ENCODE measurements at regions not wholly inside any gene's neighbourhood (a gene's known extent, or its start where the extent isn't known, plus 50 kb on each side); places are given as distances from the start of the nearest gene placed in this dataset.

DNA sequence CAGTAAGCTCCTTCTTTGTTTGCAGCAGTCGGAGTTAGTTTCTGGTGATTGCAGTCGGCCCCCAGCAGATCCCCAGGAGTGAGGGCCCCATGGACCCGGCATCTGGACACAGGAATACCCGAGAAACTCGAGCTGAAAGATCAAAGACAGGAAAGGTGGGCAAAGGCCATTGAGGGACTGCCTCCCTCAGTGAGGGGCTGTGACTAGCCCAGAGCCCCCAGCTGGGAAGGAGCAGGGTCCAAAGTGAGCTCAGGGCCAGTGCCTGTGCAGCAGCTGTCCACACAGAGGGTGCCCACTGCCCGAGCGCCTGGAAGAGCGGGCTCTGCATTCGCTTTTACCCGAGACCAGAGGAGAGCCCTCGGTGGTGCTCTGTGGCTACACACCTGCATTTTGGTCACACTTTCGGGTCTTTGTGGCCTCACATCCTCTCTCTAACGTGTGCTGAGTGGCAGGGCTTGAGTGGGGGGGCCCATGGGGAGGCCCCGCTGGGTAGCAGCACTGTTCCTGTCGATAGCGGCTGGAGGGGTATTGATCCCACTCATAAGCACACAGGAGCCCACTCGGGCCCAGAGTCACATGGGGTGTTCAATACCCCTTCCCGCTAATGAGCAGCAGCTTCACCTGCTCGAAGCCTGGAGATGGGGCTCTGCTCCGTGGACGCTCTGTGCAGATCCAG is 532.9 kb downstream of the TBC1D22A start:
- TF ChIP-seq, protein P1, sequence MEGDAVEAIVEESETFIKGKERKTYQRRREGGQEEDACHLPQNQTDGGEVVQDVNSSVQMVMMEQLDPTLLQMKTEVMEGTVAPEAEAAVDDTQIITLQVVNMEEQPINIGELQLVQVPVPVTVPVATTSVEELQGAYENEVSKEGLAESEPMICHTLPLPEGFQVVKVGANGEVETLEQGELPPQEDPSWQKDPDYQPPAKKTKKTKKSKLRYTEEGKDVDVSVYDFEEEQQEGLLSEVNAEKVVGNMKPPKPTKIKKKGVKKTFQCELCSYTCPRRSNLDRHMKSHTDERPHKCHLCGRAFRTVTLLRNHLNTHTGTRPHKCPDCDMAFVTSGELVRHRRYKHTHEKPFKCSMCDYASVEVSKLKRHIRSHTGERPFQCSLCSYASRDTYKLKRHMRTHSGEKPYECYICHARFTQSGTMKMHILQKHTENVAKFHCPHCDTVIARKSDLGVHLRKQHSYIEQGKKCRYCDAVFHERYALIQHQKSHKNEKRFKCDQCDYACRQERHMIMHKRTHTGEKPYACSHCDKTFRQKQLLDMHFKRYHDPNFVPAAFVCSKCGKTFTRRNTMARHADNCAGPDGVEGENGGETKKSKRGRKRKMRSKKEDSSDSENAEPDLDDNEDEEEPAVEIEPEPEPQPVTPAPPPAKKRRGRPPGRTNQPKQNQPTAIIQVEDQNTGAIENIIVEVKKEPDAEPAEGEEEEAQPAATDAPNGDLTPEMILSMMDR (IDR thresholded peaks at IDR 0.05; ENCODE audit: insufficient read depth, low read length), result no peak
- no peak for TF ChIP-seq POLR2AphosphoS5 (IDR thresholded peaks at IDR 0.05; ENCODE audit: low read depth)
- TF ChIP-seq, protein P2, sequence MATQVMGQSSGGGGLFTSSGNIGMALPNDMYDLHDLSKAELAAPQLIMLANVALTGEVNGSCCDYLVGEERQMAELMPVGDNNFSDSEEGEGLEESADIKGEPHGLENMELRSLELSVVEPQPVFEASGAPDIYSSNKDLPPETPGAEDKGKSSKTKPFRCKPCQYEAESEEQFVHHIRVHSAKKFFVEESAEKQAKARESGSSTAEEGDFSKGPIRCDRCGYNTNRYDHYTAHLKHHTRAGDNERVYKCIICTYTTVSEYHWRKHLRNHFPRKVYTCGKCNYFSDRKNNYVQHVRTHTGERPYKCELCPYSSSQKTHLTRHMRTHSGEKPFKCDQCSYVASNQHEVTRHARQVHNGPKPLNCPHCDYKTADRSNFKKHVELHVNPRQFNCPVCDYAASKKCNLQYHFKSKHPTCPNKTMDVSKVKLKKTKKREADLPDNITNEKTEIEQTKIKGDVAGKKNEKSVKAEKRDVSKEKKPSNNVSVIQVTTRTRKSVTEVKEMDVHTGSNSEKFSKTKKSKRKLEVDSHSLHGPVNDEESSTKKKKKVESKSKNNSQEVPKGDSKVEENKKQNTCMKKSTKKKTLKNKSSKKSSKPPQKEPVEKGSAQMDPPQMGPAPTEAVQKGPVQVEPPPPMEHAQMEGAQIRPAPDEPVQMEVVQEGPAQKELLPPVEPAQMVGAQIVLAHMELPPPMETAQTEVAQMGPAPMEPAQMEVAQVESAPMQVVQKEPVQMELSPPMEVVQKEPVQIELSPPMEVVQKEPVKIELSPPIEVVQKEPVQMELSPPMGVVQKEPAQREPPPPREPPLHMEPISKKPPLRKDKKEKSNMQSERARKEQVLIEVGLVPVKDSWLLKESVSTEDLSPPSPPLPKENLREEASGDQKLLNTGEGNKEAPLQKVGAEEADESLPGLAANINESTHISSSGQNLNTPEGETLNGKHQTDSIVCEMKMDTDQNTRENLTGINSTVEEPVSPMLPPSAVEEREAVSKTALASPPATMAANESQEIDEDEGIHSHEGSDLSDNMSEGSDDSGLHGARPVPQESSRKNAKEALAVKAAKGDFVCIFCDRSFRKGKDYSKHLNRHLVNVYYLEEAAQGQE (IDR thresholded peaks at IDR 0.05; ENCODE audit: insufficient replicate concordance, low read depth), result no peak

Data from HL-60 (cell line).